NCI-H345 treated with DMSO at 0.1 percent for 48 hours (cell line): ENCODE measurements at regions not wholly inside any gene's neighbourhood (a gene's known extent, or its start where the extent isn't known, plus 50 kb on each side); places are given as distances from the start of the nearest gene placed in this dataset.

Source experiments
- DNase-seq: peaks from one replicate; lab custom pipeline; 2025; ENCODE audit not compliant: unreplicated experiment; lab: John Stamatoyannopoulos, UW

GRCh38 chr2:122096761-122097160 lies 341.3 kb downstream of the TSN start:
- DNase-seq, result no peak

- no peak for DNase-seq
Measured at GRCh38 chr2:122098306-122098705, 342.9 kb downstream of the TSN start.

GRCh38 chr2:122100346-122100745 lies 344.9 kb downstream of the TSN start:
- no peak for DNase-seq

GRCh38 chr2:122100756-122101155 lies 345.3 kb downstream of the TSN start:
- DNase-seq, result no peak

- DNase-seq, result no peak
Measured at GRCh38 chr2:122101319-122101718, 345.9 kb downstream of the TSN start.

GRCh38 chr2:122105171-122105876 lies 349.9 kb downstream of the TSN start:
- no peak for DNase-seq

GRCh38 chr2:122105877-122106206 lies 350.4 kb downstream of the TSN start:
- DNase-seq, result no peak

- no peak for DNase-seq
Measured at GRCh38 chr2:122108186-122108585, 352.7 kb downstream of the TSN start.

GRCh38 chr2:122112216-122113005 lies 357.0 kb downstream of the TSN start:
- DNase-seq, result peak; percentile 4

GRCh38 chr2:122114421-122114820 lies 359.0 kb downstream of the TSN start:
- DNase-seq, result no peak

GRCh38 chr2:122117371-122117770 lies 361.9 kb downstream of the TSN start:
- DNase-seq, result no peak

- no peak for DNase-seq
Measured at GRCh38 chr2:122129399-122129798, 373.9 kb downstream of the TSN start.

GRCh38 chr2:122132147-122132691 lies 376.8 kb downstream of the TSN start:
- no peak for DNase-seq

- no peak for DNase-seq
Measured at GRCh38 chr2:122135021-122135937, 379.8 kb downstream of the TSN start.

GRCh38 chr2:122136056-122136455 lies 380.6 kb downstream of the TSN start:
- DNase-seq, result peak; percentile 25

GRCh38 chr2:122138561-122138960 lies 383.1 kb downstream of the TSN start:
- no peak for DNase-seq

GRCh38 chr2:122139739-122140420 lies 384.4 kb downstream of the TSN start:
- no peak for DNase-seq

- DNase-seq, result no peak
Measured at GRCh38 chr2:122144884-122145283, 389.4 kb downstream of the TSN start.

- DNase-seq, result peak; percentile 53
Measured at GRCh38 chr2:122145856-122146255, 390.4 kb downstream of the TSN start.

GRCh38 chr2:122148128-122148767 lies 392.8 kb downstream of the TSN start:
- no peak for DNase-seq
